Mesendoderm (in vitro differentiated cells): ENCODE measurements at regions not wholly inside any gene's neighbourhood (a gene's known extent, or its start where the extent isn't known, plus 50 kb on each side); places are given as distances from the start of the nearest gene placed in this dataset.

Source experiments
- DNase-seq: peaks from one replicate; pipeline ENCODE4 v3.0.0; 2013
- H2AK5ac ChIP-seq: 2 replicates; pipeline ENCODE4 v1.6.1; 2013; ENCODE audit warnings: low read length, inconsistent platforms
- H2BK120ac ChIP-seq: 2 replicates; pipeline ENCODE4 v1.6.1; 2013; ENCODE audit warnings: low read depth, mild to moderate bottlenecking, low read length, moderate library complexity, mixed read lengths
- H2BK15ac ChIP-seq: replicated peaks from 2 replicates; pipeline ENCODE4 v1.6.1; 2013; ENCODE audit warnings: low read depth, mild to moderate bottlenecking, moderate library complexity
- H2BK5ac ChIP-seq: 2 replicates; pipeline ENCODE4 v1.6.1; 2013; ENCODE audit warnings: low read length, inconsistent platforms
- H3K18ac ChIP-seq: 2 replicates; pipeline ENCODE4 v1.6.1; 2013; ENCODE audit warnings: mild to moderate bottlenecking, low read length, mixed read lengths
- H3K23ac ChIP-seq: one replicate; pipeline ENCODE4 v1.6.1; 2013; ENCODE audit warnings: low read length
- H3K27ac ChIP-seq: 2 replicates; pipeline ENCODE4 v1.5.1; 2013; ENCODE audit warnings: low read depth, mild to moderate bottlenecking, inconsistent platforms, low read length, moderate library complexity
- H3K27me3 ChIP-seq: 2 replicates; pipeline ENCODE4 v1.6.1; 2013; ENCODE audit warnings: low read length, control low read depth, mild to moderate bottlenecking, inconsistent platforms; ENCODE audit not compliant: insufficient read depth, poor library complexity
- H3K36me3 ChIP-seq: 2 replicates; pipeline ENCODE4 v1.6.1; 2013; ENCODE audit warnings: low read length, inconsistent platforms; ENCODE audit not compliant: control insufficient read depth, insufficient read depth
- H3K4ac ChIP-seq: one replicate; pipeline ENCODE4 v1.6.1; 2013; ENCODE audit warnings: low read depth, mild to moderate bottlenecking, low read length, moderate library complexity
- H3K4me1 ChIP-seq: 2 replicates; pipeline ENCODE4 v1.6.1; 2013; ENCODE audit warnings: low read depth, low read length, inconsistent platforms; ENCODE audit not compliant: control insufficient read depth
- H3K4me2 ChIP-seq: 2 replicates; pipeline ENCODE4 v1.6.1; 2013; ENCODE audit warnings: low read length
- H3K4me3 ChIP-seq: 2 replicates; pipeline ENCODE4 v1.5.1; 2013; ENCODE audit warnings: mild to moderate bottlenecking, low read length
- H3K56ac ChIP-seq: one replicate; pipeline ENCODE4 v1.6.1; 2013; ENCODE audit warnings: low read length
- H3K79me1 ChIP-seq: 2 replicates; pipeline ENCODE4 v1.6.1; 2013; ENCODE audit warnings: low read length, inconsistent platforms
- H3K79me2 ChIP-seq: 2 replicates; pipeline ENCODE4 v1.6.1; 2013; ENCODE audit warnings: mild to moderate bottlenecking, low read length; ENCODE audit not compliant: control insufficient read depth, insufficient read depth
- H3K9ac ChIP-seq: 2 replicates; pipeline ENCODE4 v1.6.1; 2013; ENCODE audit warnings: low read length, inconsistent platforms
- H4K5ac ChIP-seq: one replicate; pipeline ENCODE4 v1.6.1; 2013; ENCODE audit warnings: low read length
- H4K8ac ChIP-seq: one replicate; pipeline ENCODE4 v1.6.1; 2013; ENCODE audit warnings: low read depth, mild to moderate bottlenecking, control low read depth, low read length, moderate library complexity
- WGBS: extraction: QIAGEN DNeasy Blood & Tissue Kit; methylation state at CpG from one replicate; pipeline ENCODE4 v1.1.7; 2013; ENCODE audit warnings: low lambda C conversion rate, missing lambda C conversion rate; ENCODE audit not compliant: insufficient coverage; ENCODE audit errors: extremely low coverage; 5-methylcytosine and 5-hydroxymethylcytosine counted together

DNA sequence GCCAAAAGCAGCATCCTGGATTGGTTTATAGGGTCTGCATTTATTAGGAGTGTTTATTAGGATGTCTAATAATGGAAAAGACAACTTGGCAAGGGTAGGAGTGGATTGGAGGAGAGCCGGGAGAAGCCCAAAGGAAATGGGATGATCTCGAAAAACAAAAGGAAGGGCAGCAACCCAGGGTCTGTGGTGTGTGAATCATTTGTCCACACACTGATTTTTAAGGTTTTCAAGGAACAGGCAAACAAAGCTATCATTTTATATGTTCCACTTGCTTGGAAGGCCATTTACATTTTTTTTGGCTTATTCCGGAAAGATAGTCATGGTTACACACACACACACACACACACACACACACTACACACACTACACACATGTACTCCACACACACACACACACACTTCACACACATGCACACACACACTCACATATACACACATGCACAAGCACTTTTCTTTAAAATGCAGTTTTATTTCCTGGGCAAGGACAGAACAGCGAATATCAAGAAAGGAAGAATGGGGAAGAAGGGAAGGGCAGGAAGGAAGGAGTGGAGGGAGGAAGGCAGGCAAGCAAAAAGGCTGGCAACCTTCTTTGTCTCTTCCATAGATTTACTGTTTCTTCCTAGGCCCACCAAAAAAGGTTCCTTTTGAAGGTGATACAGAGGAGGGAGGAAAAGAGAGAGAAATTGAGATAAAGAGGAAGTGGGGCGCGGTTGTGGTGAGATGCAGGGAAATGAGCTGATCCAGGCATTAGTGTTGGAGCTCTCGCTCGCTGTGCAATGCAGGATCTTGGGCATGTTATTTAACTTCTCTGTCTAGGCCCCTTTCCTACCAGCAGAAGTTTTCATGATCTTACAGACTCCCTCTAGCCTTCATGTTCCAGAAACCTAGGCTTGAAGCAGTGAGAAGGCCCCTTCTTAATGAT is 88.6 kb upstream of the MAML3 start:
- Histone ChIP-seq H3K27ac (no peak overlapping the region), H3K79me2 (no peaks in the 10 kb centered on the region)
- WGBS, result 100% methylated on average over 2 of the region's 8 CpGs

DNA sequence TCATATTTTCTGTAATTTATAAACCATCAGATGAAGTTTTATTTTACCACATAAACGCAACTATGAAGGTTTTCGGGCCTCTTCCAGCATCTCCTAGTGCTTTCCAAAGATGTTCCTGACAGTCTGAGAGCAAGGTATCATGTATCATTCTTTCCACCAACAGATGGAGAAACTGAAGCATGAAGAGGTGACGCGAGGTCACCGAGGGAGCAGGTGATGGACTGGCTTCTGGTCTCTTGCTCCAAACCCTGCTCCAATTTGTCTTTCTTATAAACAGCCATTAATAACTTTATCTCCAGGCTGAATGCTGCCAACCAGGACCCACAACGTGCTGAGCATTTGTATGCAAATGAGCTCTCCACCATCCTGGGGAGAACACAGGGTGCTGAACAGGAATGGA is 86.3 kb upstream of the MAML3 start:
- no peak overlapping the region for H4K8ac ChIP-seq
- no peak overlapping the region for H3K4ac ChIP-seq
- no peak overlapping the region for H3K56ac ChIP-seq
- no peak overlapping the region for H3K18ac ChIP-seq
- H3K4me2 ChIP-seq, result no peak overlapping the region
- H3K4me3 ChIP-seq, result no peak overlapping the region
- H3K23ac ChIP-seq, result no peak overlapping the region
- H2BK5ac ChIP-seq, result no peak overlapping the region
- no peak overlapping the region for H2BK120ac ChIP-seq
- no peaks in the 10 kb centered on the region for H3K79me2 ChIP-seq
- H3K4me1 ChIP-seq, result peaks cover 12% of the 10 kb centered on the region
- no peak overlapping the region for H2BK15ac ChIP-seq
- peak overlapping the region; percentile 20 for H2AK5ac ChIP-seq
- H4K5ac ChIP-seq, result no peak overlapping the region
- H3K36me3 ChIP-seq, result no peaks in the 10 kb centered on the region
- no peak overlapping the region for H3K9ac ChIP-seq
- no peaks in the 10 kb centered on the region for H3K27me3 ChIP-seq
- WGBS, result no CpG with 5 or more reads among the region's 6 CpGs
- H3K79me1 ChIP-seq, result no peaks in the 10 kb centered on the region
- H3K27ac ChIP-seq, result no peak overlapping the region
- no peak for DNase-seq

More for the DNA sequence above, 88.6 kb upstream of the MAML3 start:
- Histone ChIP-seq H3K9ac (no peak overlapping the region), H3K4me2 (no peak overlapping the region), H3K4me3 (no peak overlapping the region), H2BK120ac (no peak overlapping the region), H3K23ac (no peak overlapping the region), H3K79me1 (no peaks in the 10 kb centered on the region), H3K4me1 (peaks cover 8% of the 10 kb centered on the region), H4K8ac (no peak overlapping the region), H4K5ac (no peak overlapping the region), H3K56ac (peak overlapping the region; percentile 40), H3K36me3 (no peaks in the 10 kb centered on the region), H2BK5ac (peak overlapping the region; percentile 35), H2BK15ac (no peak overlapping the region), H2AK5ac (no peak overlapping the region), H3K4ac (no peak overlapping the region), H3K27me3 (no peaks in the 10 kb centered on the region), H3K18ac (no peak overlapping the region)
- no peak for DNase-seq

DNA sequence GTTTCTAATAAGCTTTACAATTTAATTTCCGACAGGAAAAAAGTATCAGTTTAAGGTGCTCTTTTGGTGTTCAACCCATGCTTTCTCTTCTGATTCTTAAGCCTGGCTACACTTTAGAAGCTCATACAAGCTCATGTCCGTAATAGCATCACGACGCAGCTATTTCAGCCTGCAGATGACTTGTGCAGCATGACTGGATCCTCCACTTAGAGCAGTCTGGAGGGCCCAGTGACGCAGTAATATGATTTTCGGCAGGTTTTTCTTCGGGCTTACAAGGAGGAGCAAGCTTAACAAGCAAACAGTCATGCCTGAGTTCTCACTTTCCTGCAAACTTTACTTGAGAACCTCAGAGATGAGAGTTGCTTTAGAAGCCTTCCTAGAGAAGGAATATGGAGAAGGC is 85.3 kb upstream of the MAML3 start:
- Histone ChIP-seq H2BK15ac (no peak overlapping the region), H4K5ac (no peak overlapping the region), H4K8ac (no peak overlapping the region), H3K56ac (no peak overlapping the region), H2AK5ac (no peak overlapping the region), H3K23ac (no peak overlapping the region), H3K79me2 (no peaks in the 10 kb centered on the region), H3K79me1 (no peaks in the 10 kb centered on the region), H2BK5ac (no peak overlapping the region), H3K27ac (no peak overlapping the region), H3K27me3 (no peaks in the 10 kb centered on the region), H3K36me3 (no peaks in the 10 kb centered on the region), H3K4me2 (no peak overlapping the region), H3K18ac (no peak overlapping the region), H3K9ac (no peak overlapping the region), H3K4me3 (no peak overlapping the region), H2BK120ac (no peak overlapping the region), H3K4ac (no peak overlapping the region), H3K4me1 (peaks cover 12% of the 10 kb centered on the region)
- no CpG with 5 or more reads among the region's 7 CpGs for WGBS
- DNase-seq, result no peak

DNA sequence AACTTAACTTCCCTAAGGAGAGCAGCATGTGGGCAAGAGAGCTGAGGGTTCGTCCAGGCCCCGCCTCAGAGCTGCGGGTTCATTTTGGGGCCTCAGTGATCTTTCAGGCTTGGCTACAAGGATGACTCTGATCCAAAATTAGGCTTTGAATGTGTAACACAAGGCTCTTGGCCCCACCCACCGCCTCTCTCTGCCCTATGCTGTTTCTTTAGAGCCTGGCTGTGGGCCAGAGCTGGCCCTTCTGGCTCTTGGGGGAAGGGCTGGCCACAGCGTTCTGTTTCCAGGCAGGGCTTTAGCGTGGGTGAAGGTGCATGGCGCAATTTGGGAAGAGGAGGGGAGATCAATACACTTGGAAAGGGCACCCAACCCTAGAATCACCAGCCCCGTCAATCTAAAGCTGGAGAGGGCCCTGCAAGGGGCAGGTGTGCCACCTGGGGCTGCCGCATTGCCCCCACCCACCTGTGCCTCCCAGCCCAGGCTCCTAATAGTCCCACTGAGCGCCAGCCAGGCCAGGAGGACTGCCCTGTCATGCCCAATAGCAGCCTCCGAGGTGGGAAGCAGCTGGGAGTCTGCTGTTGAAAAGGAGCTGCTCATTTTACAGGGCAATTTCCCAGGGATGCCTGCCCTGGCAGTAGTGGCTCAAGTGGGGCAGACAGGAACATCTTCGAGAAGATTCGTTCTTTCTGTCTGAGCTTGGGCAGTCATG is 84.5 kb upstream of the MAML3 start:
- H2AK5ac ChIP-seq, result no peak overlapping the region
- H3K4me3 ChIP-seq, result no peak overlapping the region
- peak overlapping the region; percentile 26 for H3K9ac ChIP-seq
- H3K4me2 ChIP-seq, result no peak overlapping the region
- no CpG with 5 or more reads among the region's 13 CpGs for WGBS
- H3K79me1 ChIP-seq, result no peaks in the 10 kb centered on the region
- H2BK15ac ChIP-seq, result no peak overlapping the region
- no peaks in the 10 kb centered on the region for H3K79me2 ChIP-seq
- no peak overlapping the region for H3K4ac ChIP-seq
- peaks cover 12% of the 10 kb centered on the region for H3K4me1 ChIP-seq
- peak overlapping the region; percentile 21 for H2BK120ac ChIP-seq
- peak overlapping the region; percentile 51 for H3K18ac ChIP-seq
- H3K56ac ChIP-seq, result peak overlapping the region; percentile 65
- peak overlapping the region; percentile 58 for H4K8ac ChIP-seq
- peak overlapping the region; percentile 62 for H3K27ac ChIP-seq
- H3K36me3 ChIP-seq, result no peaks in the 10 kb centered on the region
- H4K5ac ChIP-seq, result no peak overlapping the region
- H3K23ac ChIP-seq, result no peak overlapping the region
- H2BK5ac ChIP-seq, result peak overlapping the region; percentile 28
- H3K27me3 ChIP-seq, result no peaks in the 10 kb centered on the region
- DNase-seq, result peak; percentile 37

DNA sequence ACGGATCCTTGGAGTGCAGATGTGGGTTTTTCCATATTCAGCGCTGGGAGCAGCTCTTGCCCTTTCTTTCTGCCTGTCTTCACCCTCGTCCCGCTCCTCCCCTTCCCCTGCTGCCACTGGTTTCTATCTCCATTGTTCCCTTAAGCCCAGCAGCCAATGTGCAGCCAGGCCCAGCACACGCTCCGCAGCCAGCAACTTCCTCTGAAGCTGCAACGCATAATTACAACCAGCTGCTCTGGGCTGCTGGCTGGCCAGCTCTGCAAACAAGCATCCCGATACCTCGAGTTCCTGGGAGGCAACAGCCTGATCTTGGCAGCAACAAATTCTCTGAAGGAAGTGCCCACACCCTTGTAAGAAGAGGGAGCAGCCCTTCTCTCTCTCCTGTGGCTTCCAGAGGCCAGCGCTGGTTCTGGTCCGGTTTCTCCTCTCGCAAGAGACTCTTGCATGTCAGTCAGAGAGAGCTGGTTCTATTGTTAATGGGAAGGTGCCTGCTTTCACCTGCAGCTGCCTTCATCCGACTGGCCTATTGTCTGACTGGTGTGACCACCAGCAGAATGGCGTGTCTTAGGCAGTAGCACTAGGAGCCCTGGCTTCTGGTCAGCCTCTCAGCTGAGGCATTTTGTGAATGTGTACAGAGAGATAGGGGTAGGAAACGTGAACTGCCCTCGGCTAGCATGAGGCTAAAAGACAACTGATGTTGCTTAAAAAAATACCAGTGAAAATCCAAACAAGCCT is 83.8 kb upstream of the MAML3 start:
- no peak overlapping the region for H3K4me3 ChIP-seq
- H2BK5ac ChIP-seq, result peak overlapping the region; percentile 54
- DNase-seq, result peak; percentile 94
- peak overlapping the region; percentile 58 for H4K8ac ChIP-seq
- peak overlapping the region; percentile 62 for H3K27ac ChIP-seq
- peak overlapping the region; percentile 28 for H3K9ac ChIP-seq
- no peak overlapping the region for H2BK15ac ChIP-seq
- H3K4me1 ChIP-seq, result peaks cover 12% of the 10 kb centered on the region
- H4K5ac ChIP-seq, result peak overlapping the region; percentile 21
- H3K79me2 ChIP-seq, result no peaks in the 10 kb centered on the region
- peak overlapping the region; percentile 66 for H3K4ac ChIP-seq
- WGBS, result no CpG with 5 or more reads among the region's 16 CpGs
- H3K36me3 ChIP-seq, result no peaks in the 10 kb centered on the region
- H3K18ac ChIP-seq, result peak overlapping the region; percentile 25
- no peak overlapping the region for H2BK120ac ChIP-seq
- H2AK5ac ChIP-seq, result no peak overlapping the region
- peak overlapping the region; percentile 54 for H3K56ac ChIP-seq
- H3K79me1 ChIP-seq, result no peaks in the 10 kb centered on the region
- H3K4me2 ChIP-seq, result peak overlapping the region; percentile 23
- H3K23ac ChIP-seq, result no peak overlapping the region
- H3K27me3 ChIP-seq, result no peaks in the 10 kb centered on the region
